ENCODE measurements at regions not wholly inside any gene's neighbourhood (a gene's known extent, or its start where the extent isn't known, plus 50 kb on each side); places are given as distances from the start of the nearest gene placed in this dataset.
A peak's percentile ranks its signal among the peaks of the same experiment; 100 is the strongest.
"Not testable (repeated sequence)": the region's sequence is repeated elsewhere in the genome, so short reads cannot be mapped to it uniquely, and the experiment has no call there.

GRCh38 chr1:229019663-229020271 lies 251.1 kb upstream of the RAB4A start:
- DNase-seq, result no peak

GRCh38 chr1:229021034-229021433 lies 249.9 kb upstream of the RAB4A start:
- DNase-seq, result not testable (repeated sequence)

DNA sequence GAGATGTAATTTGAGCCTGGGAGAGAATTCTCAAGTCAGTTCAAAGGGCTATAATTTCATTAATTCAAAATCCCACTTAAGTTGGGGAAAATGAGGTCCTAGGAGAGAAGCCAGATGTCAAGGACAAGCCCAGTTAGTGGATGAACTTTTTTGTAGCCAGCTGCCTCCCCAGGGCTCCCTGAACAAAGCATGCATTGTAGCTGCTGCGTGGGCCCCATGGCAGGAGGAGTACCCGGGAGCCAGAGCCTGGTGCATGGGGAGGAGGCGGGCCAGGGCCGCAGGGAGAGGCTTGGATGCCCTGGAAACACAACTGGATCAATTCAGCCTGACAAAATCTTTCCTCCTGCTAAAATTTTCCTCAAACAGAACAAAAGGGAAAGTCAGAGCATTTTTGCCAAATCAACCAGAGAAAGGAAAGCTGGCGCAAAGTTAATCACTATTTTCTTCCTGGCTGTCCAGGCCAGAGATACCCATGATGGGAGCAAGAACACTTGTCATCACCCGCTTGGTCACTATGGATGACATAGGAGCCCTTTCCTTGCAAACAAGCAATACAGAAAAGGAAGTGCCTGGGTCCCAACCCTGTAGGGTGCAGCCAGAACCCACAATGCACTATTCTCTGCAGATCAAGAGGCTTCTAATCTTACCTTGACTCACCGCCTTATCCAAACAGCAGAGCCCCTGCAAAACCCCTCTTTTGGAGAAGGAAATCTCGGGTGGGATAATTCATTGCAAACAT lies 248.1 kb upstream of the RAB4A start:
- no peak for DNase-seq

- DNase-seq, result peak; percentile 39
These were observed 247.1 kb upstream of the RAB4A start for GRCh38 chr1:229023651-229024300.

GRCh38 chr1:229024528-229025130 lies 246.3 kb upstream of the RAB4A start:
- DNase-seq, result peak; percentile 59

GRCh38 chr1:229025576-229025975 lies 245.3 kb upstream of the RAB4A start:
- DNase-seq, result no peak

- no peak for DNase-seq
These were observed 243.8 kb upstream of the RAB4A start for GRCh38 chr1:229027158-229027557.

DNA sequence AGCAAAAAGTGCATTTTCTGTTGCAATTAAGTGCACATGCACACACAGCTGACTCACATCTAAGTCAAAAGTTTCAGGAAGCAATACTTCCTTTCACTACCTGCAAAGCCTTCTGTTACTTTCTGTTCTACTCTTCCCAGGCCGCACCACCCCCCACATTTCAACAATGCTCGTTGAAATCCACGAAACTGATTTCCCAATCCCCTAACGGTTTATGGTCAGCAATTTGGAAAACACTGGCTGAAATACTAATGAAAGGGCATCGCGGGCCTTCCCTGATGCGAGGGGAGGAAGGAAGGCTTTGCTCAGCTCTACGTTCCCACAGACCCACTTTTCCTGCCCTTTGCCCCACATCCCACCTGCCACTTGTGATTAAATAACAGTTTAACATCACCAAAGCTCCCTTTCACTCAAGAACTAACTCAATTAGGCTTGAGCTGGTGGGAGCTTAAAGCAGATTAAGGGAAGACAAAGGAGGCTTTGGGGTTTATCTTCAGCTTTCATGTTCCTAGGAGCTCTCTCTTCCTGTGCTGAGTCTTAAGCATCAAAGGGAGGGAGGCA lies 243.2 kb upstream of the RAB4A start:
- peak; percentile 34 for DNase-seq

DNA sequence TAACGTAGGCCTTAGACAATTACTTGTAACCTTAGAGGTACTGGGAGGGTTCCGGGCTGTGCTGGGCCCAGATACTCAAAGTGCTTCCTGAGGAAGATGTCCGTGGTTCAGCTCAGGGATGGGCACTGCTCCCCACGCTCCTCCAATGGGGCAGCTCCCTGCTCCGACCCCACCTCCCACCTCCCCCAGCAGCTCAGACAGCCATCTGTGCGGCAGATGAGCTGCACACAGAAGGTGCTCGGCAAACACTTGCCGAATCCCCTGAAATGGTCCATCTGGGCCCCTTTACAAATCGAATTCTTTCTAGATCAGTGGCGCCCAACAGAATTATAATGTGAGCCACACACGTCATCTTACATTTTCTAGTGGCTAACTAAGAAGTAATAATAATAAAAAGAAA lies 242.4 kb upstream of the RAB4A start:
- DNase-seq, result no peak

GRCh38 chr1:229028987-229029878 lies 241.7 kb upstream of the RAB4A start:
- no peak for DNase-seq

DNA sequence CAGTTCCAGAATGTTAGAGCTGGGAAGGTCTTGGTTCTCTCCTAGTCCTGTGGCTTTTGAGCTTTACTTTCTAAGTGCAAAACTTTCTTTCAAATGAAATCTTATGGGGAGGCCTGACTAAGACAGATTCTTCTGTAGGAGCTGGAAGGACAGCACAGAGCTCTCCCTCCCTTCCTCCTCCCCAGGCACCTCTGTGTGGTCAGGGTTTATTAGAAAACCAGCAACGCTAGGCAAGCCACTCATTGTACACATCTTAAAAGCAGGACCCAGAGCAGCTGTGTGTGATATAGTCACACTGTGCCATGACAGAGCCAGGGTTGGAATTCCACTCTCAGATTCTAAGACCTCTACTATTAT lies 241.1 kb upstream of the RAB4A start:
- no peak for DNase-seq

DNA sequence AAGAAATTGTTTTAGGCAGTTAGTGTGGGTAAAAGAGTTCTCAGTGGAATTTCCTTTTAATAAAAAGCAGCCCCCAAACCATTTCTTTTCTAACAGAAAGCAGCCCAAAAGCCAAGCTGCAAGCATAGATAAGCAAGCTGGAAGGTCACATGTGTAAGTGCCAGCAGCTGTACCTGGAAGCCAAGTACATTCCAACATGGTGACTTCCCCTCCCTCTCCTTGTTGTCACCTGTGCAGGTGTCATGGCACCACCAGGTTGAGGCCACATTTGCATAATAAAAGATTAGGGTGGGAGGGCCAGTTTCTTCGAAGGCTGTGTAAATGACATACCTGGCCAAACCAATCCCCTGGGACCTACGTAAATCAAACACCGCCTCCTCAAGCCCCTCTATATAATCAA lies 240.3 kb upstream of the RAB4A start:
- no peak for DNase-seq

DNA sequence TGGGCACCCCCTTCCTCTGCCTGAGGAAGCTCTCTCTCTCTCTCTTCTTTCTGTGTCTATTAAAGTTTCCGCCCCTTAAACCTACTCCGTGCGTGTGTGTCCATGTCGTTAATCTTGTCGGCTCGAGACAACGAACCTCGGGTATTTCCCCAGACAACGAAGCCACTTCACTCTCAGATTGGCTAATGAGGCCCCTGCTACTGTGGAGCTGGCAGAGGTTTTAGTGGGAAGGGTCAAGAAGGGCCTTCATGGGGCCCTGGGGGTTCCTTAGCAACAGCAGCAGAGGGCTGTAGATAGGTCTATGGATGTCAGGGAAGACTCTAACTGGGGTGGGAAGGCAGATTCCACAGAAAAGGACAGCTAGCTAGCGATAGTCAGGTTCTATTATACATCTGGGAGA lies 239.8 kb upstream of the RAB4A start:
- DNase-seq, result no peak

GRCh38 chr1:229031481-229032341 lies 239.2 kb upstream of the RAB4A start:
- DNase-seq, result no peak

GRCh38 chr1:229032375-229032774 lies 238.5 kb upstream of the RAB4A start:
- no peak for DNase-seq

- DNase-seq, result no peak
These were observed 237.4 kb upstream of the RAB4A start for GRCh38 chr1:229033480-229033879.

- no peak for DNase-seq
These were observed 236.6 kb upstream of the RAB4A start for GRCh38 chr1:229034342-229034741.

- no peak for DNase-seq
These were observed 235.7 kb upstream of the RAB4A start for GRCh38 chr1:229035054-229035747.

GRCh38 chr1:229035748-229036082 lies 235.2 kb upstream of the RAB4A start:
- no peak for DNase-seq

DNA sequence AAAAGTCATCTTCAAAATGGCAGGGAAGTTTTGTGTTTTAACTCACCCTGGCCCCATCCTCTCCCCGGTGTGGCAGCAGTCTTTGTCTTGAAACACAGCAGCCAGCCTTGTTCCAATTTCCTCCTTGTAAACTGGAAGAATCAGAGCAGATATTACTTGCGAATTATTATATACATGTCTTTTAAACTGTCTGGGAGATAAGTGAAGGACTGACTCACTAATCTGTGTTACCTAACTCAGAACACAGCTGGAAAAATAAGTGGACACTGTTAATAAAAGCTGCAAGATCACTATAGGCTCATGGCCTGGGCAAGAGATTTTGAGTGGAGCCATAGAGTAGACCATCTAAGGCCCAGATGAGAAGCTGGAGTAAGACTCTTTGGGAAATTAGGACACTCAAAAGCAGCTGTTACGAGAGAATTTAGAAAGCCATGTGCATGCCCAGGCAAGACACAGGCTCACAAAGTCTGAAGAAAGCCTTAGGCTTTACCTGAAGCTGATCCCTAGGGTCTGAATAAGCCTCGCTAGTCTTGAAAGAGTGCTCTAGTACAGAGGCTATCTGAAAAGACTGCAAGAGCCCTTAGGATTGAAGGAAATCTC lies 233.0 kb upstream of the RAB4A start:
- DNase-seq, result no peak

All from CD4-positive, alpha-beta T cell treated with Interleukin-15 for 1 hour (primary cell).